Heart left ventricle (tissue), 16 donors: ENCODE measurements at regions not wholly inside any gene's neighbourhood (a gene's known extent, or its start where the extent isn't known, plus 50 kb on each side); places are given as distances from the start of the nearest gene placed in this dataset.
"Not testable (repeated sequence)": the region's sequence is repeated elsewhere in the genome, so short reads cannot be mapped to it uniquely, and the experiment has no call there.

Experiments used
- ATAC-seq, 4 donors: fragments of 200-7000 bp; cut with Tn5 transposase; one replicate each; pipeline ENCODE4 v1.9.1; 2020 to 2022; ENCODE audit warnings: moderate library complexity in 4 of 4, mild to moderate bottlenecking in 3 of 4, moderate number of reproducible peaks in 1 of 4
- DNase-seq, 5 donors: peaks; one replicate each; pipeline ENCODE4 v3.0.0-alpha.2; 2020
- H3K27ac ChIP-seq, 12 donors: fragments of 200-600 bp; sonication (generic) in 4 of 12; one replicate each; pipeline versions ENCODE4 v1.5.0 to v1.8.0; 2016 to 2022; ENCODE audit warnings: mild to moderate bottlenecking in 2 of 12
- H3K27me3 ChIP-seq, 9 donors: fragments of 200-600 bp; sonication (generic) in 2 of 9; one replicate each; pipeline versions ENCODE4 v1.5.1 to v1.8.0; 2016 to 2022; ENCODE audit warnings: mild to moderate bottlenecking in 3 of 9
- H3K36me3 ChIP-seq, 9 donors: fragments of 200-600 bp; sonication (generic) in 2 of 9; one replicate each; pipeline versions ENCODE4 v1.5.0 to v1.8.0; 2018 to 2022; ENCODE audit warnings: mild to moderate bottlenecking in 2 of 9
- H3K4me1 ChIP-seq, 12 donors: fragments of 200-600 bp; sonication (generic) in 4 of 12; one replicate each; pipeline versions ENCODE4 v1.5.0 to v1.8.0; 2016 to 2022; ENCODE audit warnings: mild to moderate bottlenecking in 3 of 12
- H3K4me3 ChIP-seq, 12 donors: fragments of 200-600 bp; sonication (generic) in 4 of 12; one replicate each; pipeline versions ENCODE4 v1.5.0 to v1.8.0; 2017 to 2022; ENCODE audit warnings: mild to moderate bottlenecking in 9 of 12, moderate library complexity in 4 of 12
- H3K9me3 ChIP-seq, 12 donors: fragments of 200-600 bp; sonication (generic) in 4 of 12; one replicate each; pipeline versions ENCODE4 v1.5.0 to v1.8.0; 2016 to 2022; ENCODE audit warnings: mild to moderate bottlenecking in 1 of 12
- CTCF ChIP-seq, 12 donors: fragments of 200-600 bp; sonication (generic) in 4 of 12; IDR thresholded peaks; one replicate each; pipeline versions ENCODE4 v1.5.0 to v1.8.0; 2018 to 2022; ENCODE audit warnings: antibody characterized with exemption in 12 of 12, mild to moderate bottlenecking in 5 of 12
- POLR2A ChIP-seq, 2 donors: fragments of 450-650 bp; IDR thresholded peaks; one replicate each; pipeline ENCODE4 v1.6.1; 2017; ENCODE audit warnings: antibody characterized with exemption in 2 of 2, mild to moderate bottlenecking in 2 of 2, moderate library complexity in 2 of 2
- WGBS, 4 donors: extraction: QIAGEN DNeasy Blood & Tissue Kit in 2 of 4; methylation state at CpG; one replicate each; pipeline versions ENCODE4 v1.1.5 to v1.1.7; 2013 to 2018; 5-methylcytosine and 5-hydroxymethylcytosine counted together
- intact Hi-C, 10 donors: fragments of 100-400 bp; cut with DNase I; formaldehyde crosslinking; loops; one replicate each; pipeline versions ENCODE4 v1.11.1 to v1.14.2; 2022
- donor health status: ischemic (EF 13 %, LVEDD 7.1; RV severe dilation, severe dysfunction).
- donor health status: healthy with polysubstance abuse.
- donor health status: DM: no; HTN: yes; CAD: no.
- donor health status: DM: no; HTN: no; CAD: no.
- donor health status: ischemic (EF 25% LVEDD 6.9; RV normal size, moderate dysfunction).
- donor health status: ischemic (EF 25% LVEDD 5.7; RV mildly dilated, moderate dysfunction).
- donor health status: healthy.
- donor health status: DM: yes; HTN: yes; CAD: no.
- donor health status: ischemic (EF 35%, LVEDD 5.7; RV mildly dilated, moderate dysfunction).
- donor health status: nonischemic (EF 11% LVEDD 7.7; RV severe dilation, severe dysfunction).
- donor health status: DM: yes; HTN: yes; CAD: no.
- donor health status: PGD.
- donor health status: ischemic (EF 29% LVEDD 5.4; RV normal size, mild dysfunction).
- donor health status: nonischemic (EF 23%, LVEDD 6.1; RV moderate dilation, normal function).

GRCh38 chr9:88917375-88917774, 73.9 kb upstream of the S1PR3 start:
- ATAC-seq: no peak
- Histone ChIP-seq H3K27me3 (no peaks in the 10 kb centered on the region), H3K27ac (no peak overlapping the region), H3K4me3 (no peak overlapping the region), H3K9me3 (peaks cover 0 to 4% (median 0%) of the 10 kb centered on the region in 12 donors), H3K4me1 (peaks cover 0 to 11% (median 0%) of the 10 kb centered on the region in 12 donors), H3K36me3 (no peaks in the 10 kb centered on the region)
- no peak for DNase-seq
- intact Hi-C loops: no loop called here
- TF ChIP-seq CTCF (IDR thresholded peaks at IDR 0.05): no peak
- TF ChIP-seq POLR2A (IDR thresholded peaks at IDR 0.05): no peak
- WGBS, 4 donors: 89 to 97% (median 89%) methylated on average over 3 of the region's 3 CpGs

DNA sequence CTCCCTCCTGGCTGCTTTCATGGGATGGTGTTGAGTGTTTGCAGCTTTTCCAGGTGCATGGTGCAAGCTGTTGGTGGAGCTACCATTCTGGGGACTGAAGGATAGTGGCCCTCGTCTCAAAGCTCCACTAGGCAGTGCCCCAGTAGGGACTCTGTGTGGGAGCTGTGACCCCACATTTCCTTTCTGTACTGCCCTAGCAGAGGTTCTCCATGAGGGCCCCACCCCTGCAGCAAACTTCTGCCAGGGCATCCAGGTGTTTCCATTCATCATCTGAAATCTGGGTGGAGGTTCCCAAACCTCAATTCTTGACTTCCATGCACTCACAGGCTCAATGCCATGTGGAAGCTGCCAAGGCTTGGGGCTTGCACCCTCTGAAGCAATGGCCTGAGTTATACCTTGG, 72.7 kb upstream of the S1PR3 start:
- H3K36me3 ChIP-seq, DNase-seq, H3K27ac ChIP-seq, H3K4me3 ChIP-seq, ATAC-seq, H3K9me3 ChIP-seq, H3K27me3 ChIP-seq, intact Hi-C loops: not testable (repeated sequence)
- WGBS, 4 donors: 84 to 92% (median 87%) methylated on average over 1 of the region's 1 CpG
- H3K4me1 ChIP-seq: peaks cover 0 to 21% (median 0%) of the 10 kb centered on the region in 12 donors

GRCh38 chr9:88920645-88921044, 70.6 kb upstream of the S1PR3 start:
- TF ChIP-seq CTCF (IDR thresholded peaks at IDR 0.05) (no peak), POLR2A (IDR thresholded peaks at IDR 0.05) (no peak)
- DNase-seq: no peak
- H3K4me3 ChIP-seq: no peak overlapping the region
- no peaks in the 10 kb centered on the region for H3K27me3 ChIP-seq
- intact Hi-C loops: no loop called here
- H3K4me1 ChIP-seq: peaks cover 0 to 30% (median 0%) of the 10 kb centered on the region in 12 donors
- peaks cover 0 to 4% (median 0%) of the 10 kb centered on the region in 12 donors for H3K9me3 ChIP-seq
- H3K27ac ChIP-seq: no peak overlapping the region
- no peaks in the 10 kb centered on the region for H3K36me3 ChIP-seq
- no peak for ATAC-seq
- WGBS, 4 donors: 95 to 100% (median 98%) methylated on average over 1 of the region's 1 CpG

DNA sequence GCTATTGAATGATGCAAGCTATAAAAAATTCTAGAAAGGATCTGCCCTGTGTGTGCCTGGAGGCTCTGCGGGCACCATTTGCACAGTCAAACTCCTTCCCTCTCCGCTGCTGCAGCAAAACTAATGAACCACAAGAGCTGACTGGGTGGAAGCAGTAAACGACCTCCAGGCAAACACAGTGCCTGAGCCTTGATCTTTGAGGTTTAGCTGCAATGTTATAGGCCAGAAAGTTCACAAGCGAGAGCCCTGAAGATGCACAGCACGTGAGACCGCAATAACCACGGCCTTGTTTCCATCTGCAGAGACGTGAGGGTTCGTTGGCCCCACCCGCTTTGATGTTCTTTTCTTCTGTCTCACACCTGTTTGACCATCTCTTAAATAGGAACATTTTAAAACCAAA, 69.2 kb upstream of the S1PR3 start:
- H3K27ac ChIP-seq: no peak overlapping the region

More for the DNA sequence above, 69.2 kb upstream of the S1PR3 start:
- H3K36me3 ChIP-seq: no peaks in the 10 kb centered on the region
- TF ChIP-seq CTCF (IDR thresholded peaks at IDR 0.05) (no peak), POLR2A (IDR thresholded peaks at IDR 0.05) (no peak)
- H3K9me3 ChIP-seq: peaks cover 0 to 4% (median 0%) of the 10 kb centered on the region in 12 donors
- DNase-seq: no peak
- H3K27me3 ChIP-seq: no peaks in the 10 kb centered on the region
- ATAC-seq: no peak
- no peak overlapping the region for H3K4me3 ChIP-seq
- 73 to 89% (median 84%) methylated on average over 10 of the region's 10 CpGs for WGBS, 4 donors
- intact Hi-C loops: no loop called here
- peaks cover 0 to 39% (median 0%) of the 10 kb centered on the region in 12 donors for H3K4me1 ChIP-seq
